K562 (cell line): ENCODE measurements at regions not wholly inside any gene's neighbourhood (a gene's known extent, or its start where the extent isn't known, plus 50 kb on each side); places are given as distances from the start of the nearest gene placed in this dataset.

ENCODE experiments used
- ATAC-seq: fragments of 200-7000 bp; cut with Tn5 transposase; 3 replicates; pipeline ENCODE4 v1.9.1; 2020; ENCODE audit warnings: moderate library complexity
- BruUV-seq: library from RNA; stranded (reverse); fragments of 400-500 nt; replicated peaks from 2 replicates; lab custom pipeline; 2021; lab: Mats Ljungman, UMichigan
- CTCF ChIA-PET: fragments of 300-600 bp; formaldehyde crosslinking; extraction: SDS; loops from one replicate; lab custom pipeline; 2021; ENCODE audit warnings: low intra/inter-chr PET ratio; lab: Yijun Ruan, JAX
- POLR2A ChIA-PET: fragments of 300-600, 350-650 bp; sonication (Branson Sonifier 250); formaldehyde crosslinking; extraction: SDS; loops from one replicate; lab custom pipeline; 2021; ENCODE audit warnings: antibody characterized with exemption, inconsistent platforms; lab: Yijun Ruan, JAX
- DNase-seq, 4 experiments: peaks; one replicate each; pipeline versions ENCODE4 v3.0.0 to v3.0.0-alpha.2; 2011 to 2018; ENCODE audit warnings: low spot score in 3 of 4, mixed read lengths in 3 of 4; ENCODE audit errors: extremely low read depth in 1 of 4
- FAIRE-seq: peaks from 2 replicates; lab custom pipeline; 2011; peaks lifted over from hg19 to GRCh38; lab: Jason Lieb, UNC
- H2AFZ ChIP-seq: 2 replicates; pipeline ENCODE4 v1.6.0; 2011; ENCODE audit warnings: low read depth, low read length, control low read depth, inconsistent platforms
- H3K27ac ChIP-seq: fragments of 200-600 bp; 3 replicates; pipeline ENCODE4 v1.8.0; 2011; ENCODE audit warnings: low read depth, mild to moderate bottlenecking, control low read depth, inconsistent platforms, low read length, moderate library complexity, mixed read lengths; ENCODE audit errors: extremely low read depth
- H3K27me3 ChIP-seq, 2 experiments: fragments of 300-600 bp in 1 of 2; 2 replicates in 1 of 2; 3 replicates in 1 of 2; pipeline versions ENCODE4 v1.6.0 to v1.8.0; 2011; ENCODE audit warnings: inconsistent platforms in 2 of 2, low read length in 2 of 2, mild to moderate bottlenecking in 1 of 2, mixed read lengths in 1 of 2, moderate library complexity in 1 of 2; ENCODE audit not compliant: control insufficient read depth in 2 of 2, insufficient read depth in 2 of 2
- H3K36me3 ChIP-seq: fragments of 300-600 bp; 3 replicates; pipeline ENCODE4 v1.8.0; 2011; ENCODE audit warnings: mild to moderate bottlenecking, low read length, inconsistent platforms; ENCODE audit not compliant: control insufficient read depth, insufficient read depth
- H3K4me1 ChIP-seq, 2 experiments: fragments of 200-600 bp in 1 of 2; replicated peaks in 1 of 2; 2 replicates in 1 of 2; 3 replicates in 1 of 2; pipeline versions ENCODE4 v1.5.1 to v1.8.0; 2011; ENCODE audit warnings: inconsistent platforms in 2 of 2, low read length in 2 of 2, mild to moderate bottlenecking in 1 of 2, mixed read lengths in 1 of 2, moderate library complexity in 1 of 2; ENCODE audit not compliant: control insufficient read depth in 2 of 2, insufficient read depth in 2 of 2
- H3K4me2 ChIP-seq: 2 replicates; pipeline ENCODE4 v1.6.1; 2011; ENCODE audit warnings: low read length, control low read depth, inconsistent platforms, mixed read lengths; ENCODE audit not compliant: insufficient read depth
- H3K4me3 ChIP-seq: fragments of 200-600 bp; sonication (generic), shearing (Covaris generic); 2 replicates; pipeline ENCODE4 v1.5.1; 2016; ENCODE audit warnings: control low read depth, inconsistent platforms
- H3K79me2 ChIP-seq: fragments of 200-600 bp; 3 replicates; pipeline ENCODE4 v1.8.0; 2011; ENCODE audit warnings: low read length, inconsistent platforms; ENCODE audit not compliant: control insufficient read depth, insufficient read depth
- H3K9ac ChIP-seq, 2 experiments: 2 replicates each; pipeline versions ENCODE4 v1.6.0 to v1.6.1; 2011; ENCODE audit warnings: low read depth in 2 of 2, low read length in 2 of 2, control low read depth in 1 of 2, inconsistent platforms in 1 of 2, mild to moderate bottlenecking in 1 of 2, mixed read lengths in 1 of 2; ENCODE audit not compliant: insufficient read depth in 1 of 2
- H3K9me1 ChIP-seq: one replicate; pipeline ENCODE4 v1.6.0; 2011; ENCODE audit warnings: inconsistent platforms, mild to moderate bottlenecking, low read length, moderate library complexity; ENCODE audit not compliant: control insufficient read depth, insufficient read depth
- H3K9me3 ChIP-seq: replicated peaks from 2 replicates; pipeline ENCODE4 v1.5.1; 2011; ENCODE audit warnings: low read depth, low read length, inconsistent platforms; ENCODE audit not compliant: control insufficient read depth, insufficient read depth
- H4K20me1 ChIP-seq: replicated peaks from 2 replicates; pipeline ENCODE4 v1.6.1; 2011; ENCODE audit warnings: low read length, inconsistent platforms, mixed read lengths; ENCODE audit not compliant: control insufficient read depth, insufficient read depth
- BACH1 ChIP-seq: fragments of 200-800 bp; sonication (Bioruptor generic); IDR thresholded peaks from 2 replicates; pipeline ENCODE4 v1.6.1; 2016; ENCODE audit warnings: missing genetic modification characterization, missing compliant biosample characterization
- BRF1 ChIP-seq: IDR thresholded peaks from 3 replicates; pipeline ENCODE4 v1.6.1; 2011; ENCODE audit warnings: borderline replicate concordance, mild to moderate bottlenecking; ENCODE audit not compliant: insufficient read length; ENCODE audit errors: extremely low read depth
- CREB1 ChIP-seq, 2 experiments: sonication (generic) in 1 of 2; formaldehyde crosslinking in 1 of 2; IDR thresholded peaks; 2 replicates each; pipeline versions ENCODE4 v1.6.1 to v1.8.0; 2012 to 2022; ENCODE audit warnings: inconsistent platforms in 1 of 2, mild to moderate bottlenecking in 1 of 2, missing genetic modification reagents in 1 of 2, moderate library complexity in 1 of 2
- KLF13 ChIP-seq: fragments of 450-650 bp; IDR thresholded peaks from 2 replicates; pipeline ENCODE4 v1.6.1; 2016; ENCODE audit warnings: missing genetic modification characterization, low read depth, mild to moderate bottlenecking, missing compliant biosample characterization, moderate library complexity, borderline replicate concordance
- LARP7 ChIP-seq: fragments of 450-650 bp; IDR thresholded peaks from 2 replicates; pipeline ENCODE4 v1.6.1; 2016
- POLR2B ChIP-seq: fragments of 450-650 bp; IDR thresholded peaks from 2 replicates; pipeline ENCODE4 v1.6.1; 2018; ENCODE audit warnings: low read depth; ENCODE audit not compliant: partially characterized antibody
- POLR2H ChIP-seq: IDR thresholded peaks from 2 replicates; pipeline ENCODE4 v1.6.1; 2016; ENCODE audit warnings: missing genetic modification characterization, low read depth, mild to moderate bottlenecking, control low read depth, missing compliant biosample characterization, moderate library complexity
- SAP30 ChIP-seq: fragments of 200-600 bp; sonication (generic); IDR thresholded peaks from 2 replicates; pipeline ENCODE4 v1.6.1; 2012; ENCODE audit warnings: borderline replicate concordance, low read depth, mild to moderate bottlenecking, moderate library complexity, low read length, control low read depth, inconsistent platforms; ENCODE audit not compliant: insufficient read depth, poor library complexity, severe bottlenecking
- SRF ChIP-seq, 2 experiments: fragments of 250-450, 450-650 bp in 1 of 2; sonication (Bioruptor Pico) in 1 of 2; sonication (generic) in 1 of 2; formaldehyde crosslinking; IDR thresholded peaks; 2 replicates each; pipeline versions ENCODE4 v1.5.0 to v1.5.1; 2020 to 2022; ENCODE audit warnings: mild to moderate bottlenecking in 1 of 2, missing genetic modification reagents in 1 of 2
- TRIM28 ChIP-seq: fragments of 450-650 bp; IDR thresholded peaks from 2 replicates; pipeline ENCODE4 v1.6.1; 2017
- ZEB2 ChIP-seq: fragments of 450-650 bp; IDR thresholded peaks from 2 replicates; pipeline ENCODE4 v1.6.1; 2016
- ZNF77 ChIP-seq: fragments of 250-450 bp; sonication (Bioruptor Pico); IDR thresholded peaks from 2 replicates; pipeline ENCODE4 v1.5.0; 2020
- WGBS: fragments of 100-300 bp; shearing (Covaris generic); methylation state at CpG from one replicate; pipeline ENCODE4 v1.1.6; 2016; ENCODE audit warnings: low coverage, mixed read lengths; ENCODE audit not compliant: insufficient coverage; ENCODE audit errors: missing lambda C conversion rate; 5-methylcytosine and 5-hydroxymethylcytosine counted together
- in situ Hi-C: fragments of 300-500 bp; cut with MboI; formaldehyde crosslinking; loops from 4 replicates; pipeline ENCODE4 v1.15.0; 2018; ENCODE audit warnings: inconsistent platforms, mixed read lengths
- intact Hi-C: fragments of 100-400 bp; cut with micrococcal nuclease; formaldehyde crosslinking; loops from 2 replicates; pipeline ENCODE4 v1.14.2; 2022
- TF ChIP-seq, protein P1 (sequence below): sonication (generic); formaldehyde crosslinking; IDR thresholded peaks from 2 replicates; pipeline ENCODE4 v1.8.0; 2022; ENCODE audit warnings: mild to moderate bottlenecking, missing genetic modification reagents
- TF ChIP-seq, protein P2 (sequence below): sonication (generic); formaldehyde crosslinking; IDR thresholded peaks from 2 replicates; pipeline ENCODE4 v1.4.0; 2020; ENCODE audit warnings: mild to moderate bottlenecking, missing genetic modification reagents
- TF ChIP-seq, protein P3 (sequence below): fragments of 250-450 bp; sonication (Bioruptor Pico); IDR thresholded peaks from 2 replicates; pipeline ENCODE4 v1.5.1; 2021; ENCODE audit warnings: mild to moderate bottlenecking

DNA sequence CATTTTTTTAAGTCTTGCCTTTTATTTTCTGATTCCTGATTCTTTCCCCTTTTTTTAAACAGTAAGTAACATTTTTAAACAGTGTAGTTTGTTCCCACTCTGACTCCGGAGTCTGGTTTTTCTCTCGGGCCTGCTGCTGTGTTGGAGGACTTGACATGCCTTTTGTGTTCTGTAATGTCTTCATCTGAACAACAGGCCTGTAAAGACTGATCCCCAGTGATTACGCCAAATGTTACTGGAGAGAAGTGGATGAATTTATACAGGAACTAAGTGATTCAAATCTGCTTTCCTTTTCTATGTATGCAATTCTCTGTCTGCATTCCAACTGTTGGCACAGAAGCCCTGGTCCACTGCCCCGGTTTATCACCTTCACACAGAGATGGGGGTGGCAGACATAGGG is 54.3 kb upstream of the RMDN2 start:
- Histone ChIP-seq H2AFZ (no peak overlapping the region), H3K36me3 (no peaks in the 10 kb centered on the region), H4K20me1 (peaks cover 3% of the 10 kb centered on the region; the same call in 1 of the 2 replicates), H3K27me3 (peaks cover 25 to 41% of the 10 kb centered on the region in 2 experiments), H3K9ac (no peak overlapping the region), H3K4me3 (no peak overlapping the region), H3K4me2 (no peak overlapping the region), H3K79me2 (no peaks in the 10 kb centered on the region), H3K4me1 (no peaks in the 10 kb centered on the region; a peak in 1 of 5 replicates), H3K9me1 (no peaks in the 10 kb centered on the region), H3K27ac (no peak overlapping the region), H3K9me3 (no peaks in the 10 kb centered on the region)
- intact Hi-C loops (loop anchor here (10.0 kb wide), 1 partner anchor 706 kb away; no protein-coding TSS in a partner anchor), in situ Hi-C loops (loop anchor here (10.0 kb wide), 1 partner anchor 716 kb away; the partner anchor contains the start of gene EIF2AK2)
- TF ChIP-seq TRIM28 (no peak), SAP30 (no peak), POLR2H (tag) (no peak), CREB1 (IDR thresholded peaks at IDR 0.05) (no peak), CREB1 (CRISPR knock-in tag; IDR thresholded peaks at IDR 0.05) (no peak), SRF (CRISPR knock-in tag; IDR thresholded peaks at IDR 0.05) (no peak), BACH1 (no peak), ZEB2 (no peak), ZNF77 (no peak), POLR2B (no peak), BRF1 (no peak), KLF13 (tag) (no peak), LARP7 (no peak)
- TF ChIP-seq, protein P1, sequence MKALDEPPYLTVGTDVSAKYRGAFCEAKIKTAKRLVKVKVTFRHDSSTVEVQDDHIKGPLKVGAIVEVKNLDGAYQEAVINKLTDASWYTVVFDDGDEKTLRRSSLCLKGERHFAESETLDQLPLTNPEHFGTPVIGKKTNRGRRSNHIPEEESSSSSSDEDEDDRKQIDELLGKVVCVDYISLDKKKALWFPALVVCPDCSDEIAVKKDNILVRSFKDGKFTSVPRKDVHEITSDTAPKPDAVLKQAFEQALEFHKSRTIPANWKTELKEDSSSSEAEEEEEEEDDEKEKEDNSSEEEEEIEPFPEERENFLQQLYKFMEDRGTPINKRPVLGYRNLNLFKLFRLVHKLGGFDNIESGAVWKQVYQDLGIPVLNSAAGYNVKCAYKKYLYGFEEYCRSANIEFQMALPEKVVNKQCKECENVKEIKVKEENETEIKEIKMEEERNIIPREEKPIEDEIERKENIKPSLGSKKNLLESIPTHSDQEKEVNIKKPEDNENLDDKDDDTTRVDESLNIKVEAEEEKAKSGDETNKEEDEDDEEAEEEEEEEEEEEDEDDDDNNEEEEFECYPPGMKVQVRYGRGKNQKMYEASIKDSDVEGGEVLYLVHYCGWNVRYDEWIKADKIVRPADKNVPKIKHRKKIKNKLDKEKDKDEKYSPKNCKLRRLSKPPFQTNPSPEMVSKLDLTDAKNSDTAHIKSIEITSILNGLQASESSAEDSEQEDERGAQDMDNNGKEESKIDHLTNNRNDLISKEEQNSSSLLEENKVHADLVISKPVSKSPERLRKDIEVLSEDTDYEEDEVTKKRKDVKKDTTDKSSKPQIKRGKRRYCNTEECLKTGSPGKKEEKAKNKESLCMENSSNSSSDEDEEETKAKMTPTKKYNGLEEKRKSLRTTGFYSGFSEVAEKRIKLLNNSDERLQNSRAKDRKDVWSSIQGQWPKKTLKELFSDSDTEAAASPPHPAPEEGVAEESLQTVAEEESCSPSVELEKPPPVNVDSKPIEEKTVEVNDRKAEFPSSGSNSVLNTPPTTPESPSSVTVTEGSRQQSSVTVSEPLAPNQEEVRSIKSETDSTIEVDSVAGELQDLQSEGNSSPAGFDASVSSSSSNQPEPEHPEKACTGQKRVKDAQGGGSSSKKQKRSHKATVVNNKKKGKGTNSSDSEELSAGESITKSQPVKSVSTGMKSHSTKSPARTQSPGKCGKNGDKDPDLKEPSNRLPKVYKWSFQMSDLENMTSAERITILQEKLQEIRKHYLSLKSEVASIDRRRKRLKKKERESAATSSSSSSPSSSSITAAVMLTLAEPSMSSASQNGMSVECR = no peak
- TF ChIP-seq, protein P2, sequence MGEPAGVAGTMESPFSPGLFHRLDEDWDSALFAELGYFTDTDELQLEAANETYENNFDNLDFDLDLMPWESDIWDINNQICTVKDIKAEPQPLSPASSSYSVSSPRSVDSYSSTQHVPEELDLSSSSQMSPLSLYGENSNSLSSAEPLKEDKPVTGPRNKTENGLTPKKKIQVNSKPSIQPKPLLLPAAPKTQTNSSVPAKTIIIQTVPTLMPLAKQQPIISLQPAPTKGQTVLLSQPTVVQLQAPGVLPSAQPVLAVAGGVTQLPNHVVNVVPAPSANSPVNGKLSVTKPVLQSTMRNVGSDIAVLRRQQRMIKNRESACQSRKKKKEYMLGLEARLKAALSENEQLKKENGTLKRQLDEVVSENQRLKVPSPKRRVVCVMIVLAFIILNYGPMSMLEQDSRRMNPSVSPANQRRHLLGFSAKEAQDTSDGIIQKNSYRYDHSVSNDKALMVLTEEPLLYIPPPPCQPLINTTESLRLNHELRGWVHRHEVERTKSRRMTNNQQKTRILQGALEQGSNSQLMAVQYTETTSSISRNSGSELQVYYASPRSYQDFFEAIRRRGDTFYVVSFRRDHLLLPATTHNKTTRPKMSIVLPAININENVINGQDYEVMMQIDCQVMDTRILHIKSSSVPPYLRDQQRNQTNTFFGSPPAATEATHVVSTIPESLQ (CRISPR knock-in tag) = no peak
- TF ChIP-seq, protein P3, sequence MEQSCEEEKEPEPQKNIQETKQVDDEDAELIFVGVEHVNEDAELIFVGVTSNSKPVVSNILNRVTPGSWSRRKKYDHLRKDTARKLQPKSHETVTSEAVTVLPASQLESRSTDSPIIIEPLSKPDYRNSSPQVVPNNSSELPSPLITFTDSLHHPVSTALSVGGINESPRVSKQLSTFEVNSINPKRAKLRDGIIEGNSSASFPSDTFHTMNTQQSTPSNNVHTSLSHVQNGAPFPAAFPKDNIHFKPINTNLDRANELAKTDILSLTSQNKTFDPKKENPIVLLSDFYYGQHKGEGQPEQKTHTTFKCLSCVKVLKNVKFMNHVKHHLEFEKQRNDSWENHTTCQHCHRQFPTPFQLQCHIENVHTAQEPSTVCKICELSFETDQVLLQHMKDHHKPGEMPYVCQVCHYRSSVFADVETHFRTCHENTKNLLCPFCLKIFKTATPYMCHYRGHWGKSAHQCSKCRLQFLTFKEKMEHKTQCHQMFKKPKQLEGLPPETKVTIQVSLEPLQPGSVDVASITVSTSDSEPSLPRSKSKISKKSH (CRISPR knock-in tag) = no peak
- WGBS = 0% methylated on average over 4 of the region's 4 CpGs
- no TSS peak for BruUV-seq
- DNase-seq (no peak), FAIRE-seq (no peak), ATAC-seq (no peak)
- ChIA-PET POLR2A (no interaction called here), CTCF (no interaction called here)
